ENCODE measurements at regions not wholly inside any gene's neighbourhood (a gene's known extent, or its start where the extent isn't known, plus 50 kb on each side); places are given as distances from the start of the nearest gene placed in this dataset.

- TF ChIP-seq MAFK (IDR thresholded peaks at IDR 0.05; ENCODE audit: low read depth, low read length) (no peak), CEBPB (IDR thresholded peaks at IDR 0.05; ENCODE audit: low read depth, low read length) (no peak), SMC3 (IDR thresholded peaks at IDR 0.05; ENCODE audit: low read depth, low read length) (no peak), POLR2A (IDR thresholded peaks at IDR 0.05; ENCODE audit: low read depth, low read length) (no peak), USF2 (IDR thresholded peaks at IDR 0.05; ENCODE audit: low read depth, low read length) (no peak), MAZ (IDR thresholded peaks at IDR 0.05; ENCODE audit: borderline replicate concordance, low read depth, low read length) (no peak), BHLHE40 (IDR thresholded peaks at IDR 0.05; ENCODE audit: low read depth, low read length) (no peak), FOS (IDR thresholded peaks at IDR 0.05; ENCODE audit: low read depth, low read length) (no peak), RCOR1 (IDR thresholded peaks at IDR 0.05; ENCODE audit: insufficient replicate concordance, low read length) (no peak), CHD1 (IDR thresholded peaks at IDR 0.05; ENCODE audit: low read depth, low read length) (no peak), RAD21 (IDR thresholded peaks at IDR 0.05; ENCODE audit: low read length) (no peak), MXI1 (IDR thresholded peaks at IDR 0.05; ENCODE audit: borderline replicate concordance, low read depth, low read length) (no peak), RFX5 (IDR thresholded peaks at IDR 0.05; ENCODE audit: low read depth, low read length) (no peak), NFE2L2 (IDR thresholded peaks at IDR 0.05; ENCODE audit: low read depth, low read length) (no peak)
- TF ChIP-seq, protein P1, sequence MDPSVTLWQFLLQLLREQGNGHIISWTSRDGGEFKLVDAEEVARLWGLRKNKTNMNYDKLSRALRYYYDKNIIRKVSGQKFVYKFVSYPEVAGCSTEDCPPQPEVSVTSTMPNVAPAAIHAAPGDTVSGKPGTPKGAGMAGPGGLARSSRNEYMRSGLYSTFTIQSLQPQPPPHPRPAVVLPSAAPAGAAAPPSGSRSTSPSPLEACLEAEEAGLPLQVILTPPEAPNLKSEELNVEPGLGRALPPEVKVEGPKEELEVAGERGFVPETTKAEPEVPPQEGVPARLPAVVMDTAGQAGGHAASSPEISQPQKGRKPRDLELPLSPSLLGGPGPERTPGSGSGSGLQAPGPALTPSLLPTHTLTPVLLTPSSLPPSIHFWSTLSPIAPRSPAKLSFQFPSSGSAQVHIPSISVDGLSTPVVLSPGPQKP (IDR thresholded peaks at IDR 0.05; ENCODE audit: borderline replicate concordance, low read depth, low read length), result no peak
- TF ChIP-seq, protein P2, sequence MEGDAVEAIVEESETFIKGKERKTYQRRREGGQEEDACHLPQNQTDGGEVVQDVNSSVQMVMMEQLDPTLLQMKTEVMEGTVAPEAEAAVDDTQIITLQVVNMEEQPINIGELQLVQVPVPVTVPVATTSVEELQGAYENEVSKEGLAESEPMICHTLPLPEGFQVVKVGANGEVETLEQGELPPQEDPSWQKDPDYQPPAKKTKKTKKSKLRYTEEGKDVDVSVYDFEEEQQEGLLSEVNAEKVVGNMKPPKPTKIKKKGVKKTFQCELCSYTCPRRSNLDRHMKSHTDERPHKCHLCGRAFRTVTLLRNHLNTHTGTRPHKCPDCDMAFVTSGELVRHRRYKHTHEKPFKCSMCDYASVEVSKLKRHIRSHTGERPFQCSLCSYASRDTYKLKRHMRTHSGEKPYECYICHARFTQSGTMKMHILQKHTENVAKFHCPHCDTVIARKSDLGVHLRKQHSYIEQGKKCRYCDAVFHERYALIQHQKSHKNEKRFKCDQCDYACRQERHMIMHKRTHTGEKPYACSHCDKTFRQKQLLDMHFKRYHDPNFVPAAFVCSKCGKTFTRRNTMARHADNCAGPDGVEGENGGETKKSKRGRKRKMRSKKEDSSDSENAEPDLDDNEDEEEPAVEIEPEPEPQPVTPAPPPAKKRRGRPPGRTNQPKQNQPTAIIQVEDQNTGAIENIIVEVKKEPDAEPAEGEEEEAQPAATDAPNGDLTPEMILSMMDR (conservative IDR thresholded peaks at IDR 0.05; ENCODE audit: low read depth, low read length), result no peak
- H2BK20ac ChIP-seq (ENCODE audit: low read depth, low read length), result no peak overlapping the region
- BruUV-seq (replicated peaks), result no TSS peak
- H3K56ac ChIP-seq (ENCODE audit: extremely low read depth, insufficient read depth, low read length), result no peak overlapping the region
- no peak overlapping the region for H4K8ac ChIP-seq (ENCODE audit: low read depth in 2 of 2, low read length in 2 of 2)
- no peak overlapping the region for H2BK15ac ChIP-seq (ENCODE audit: low read depth, low read length)
- ATAC-seq (ENCODE audit: low read depth) (no peak), DNase-seq (no peak)
- no peak overlapping the region for H3K14ac ChIP-seq (replicated peaks; ENCODE audit: low read depth, low read length)
- 56% methylated on average over 1 of the region's 4 CpGs; no CpG with 5 or more reads in 1 of the 2 experiments for WGBS, 2 experiments (ENCODE audit: extremely low coverage in 2 of 2, insufficient read length in 1 of 2)
- H3K9me3 ChIP-seq (ENCODE audit: control insufficient read depth, insufficient read depth, low read length), result no peaks in the 10 kb centered on the region; the same call in 1 of the 2 replicates
- H3K9ac ChIP-seq (ENCODE audit: low read depth, low read length), result no peak overlapping the region
- no peak overlapping the region for H2AK5ac ChIP-seq (ENCODE audit: low read depth, low read length)
- H3K4me3 ChIP-seq (ENCODE audit: insufficient read depth, low read depth, low read length), result no peak overlapping the region
- peaks cover 21% of the 10 kb centered on the region for H3K27me3 ChIP-seq (ENCODE audit: control insufficient read depth, insufficient read depth, low read length)
- H4K91ac ChIP-seq (ENCODE audit: insufficient read depth, low read depth, low read length), result no peak overlapping the region
- H3K27ac ChIP-seq (ENCODE audit: insufficient read depth, low read length), result no peak overlapping the region
- no peaks in the 10 kb centered on the region for H3K36me3 ChIP-seq (ENCODE audit: control insufficient read depth, insufficient read depth, low read length)
- no peak overlapping the region for H2AK9ac ChIP-seq (replicated peaks; ENCODE audit: low read depth, low read length, poor library complexity)
- no peak overlapping the region for H3K4ac ChIP-seq (ENCODE audit: low read depth, low read length)
- POLR2A ChIA-PET (ENCODE audit: unreplicated experiment), result no interaction called here
- H3K4me2 ChIP-seq (ENCODE audit: low read depth, low read length), result no peak overlapping the region
- CTCF ChIA-PET, result no interaction called here
- H4K20me1 ChIP-seq (ENCODE audit: insufficient read depth, low read length), result no peaks in the 10 kb centered on the region
- no peaks in the 10 kb centered on the region for H3K9me1 ChIP-seq (ENCODE audit: insufficient read depth, low read length)
- no peak overlapping the region for H3K23ac ChIP-seq (ENCODE audit: low read depth, low read length)
- H2AFZ ChIP-seq (replicated peaks; ENCODE audit: low read length, poor library complexity), result no peak overlapping the region
- H3K79me1 ChIP-seq (ENCODE audit: low read depth in 1 of 2, low read length in 2 of 2), result no peaks in the 10 kb centered on the region
- intact Hi-C loops (cut with micrococcal nuclease), result no loop called here
- in situ Hi-C loops (cut with MboI; ENCODE audit: low sequenced_read_pairs), result no loop called here
- no peak overlapping the region for H3K18ac ChIP-seq (ENCODE audit: low read depth, low read length)
- no peak overlapping the region for H4K5ac ChIP-seq (ENCODE audit: low read depth, low read length)
- H2BK120ac ChIP-seq (ENCODE audit: low read depth, low read length), result no peak overlapping the region
- no peaks in the 10 kb centered on the region for H3K4me1 ChIP-seq (ENCODE audit: control insufficient read depth, insufficient read depth, low read length)
- dilution Hi-C loops (cut with HindIII; ENCODE audit: low sequenced_read_pairs, unreplicated experiment), result no loop called here
- no peak overlapping the region for H2BK5ac ChIP-seq (ENCODE audit: low read depth, low read length, poor library complexity, severe bottlenecking)
Observed at GRCh38 chr14:61899497-61899896, 137.3 kb downstream of the SNAPC1 start.

Measured in IMR-90 (cell line).